ENCODE measurements at regions not wholly inside any gene's neighbourhood (a gene's known extent, or its start where the extent isn't known, plus 50 kb on each side); places are given as distances from the start of the nearest gene placed in this dataset.

GRCh38 chrX:150312931-150313330 lies 50.2 kb upstream of the MAMLD1 start:
- TF ChIP-seq MXI1 (IDR thresholded peaks at IDR 0.05; ENCODE audit: low read depth, low read length) (no peak), USF2 (IDR thresholded peaks at IDR 0.05; ENCODE audit: borderline replicate concordance, low read depth, low read length) (no peak), YY1 (IDR thresholded peaks at IDR 0.05; ENCODE audit: low read depth) (no peak), RCOR1 (IDR thresholded peaks at IDR 0.05; ENCODE audit: low read length) (no peak)
